ENCODE measurements at regions not wholly inside any gene's neighbourhood (a gene's known extent, or its start where the extent isn't known, plus 50 kb on each side); places are given as distances from the start of the nearest gene placed in this dataset.
"Not testable (repeated sequence)": the region's sequence is repeated elsewhere in the genome, so short reads cannot be mapped to it uniquely, and the experiment has no call there.

DNA sequence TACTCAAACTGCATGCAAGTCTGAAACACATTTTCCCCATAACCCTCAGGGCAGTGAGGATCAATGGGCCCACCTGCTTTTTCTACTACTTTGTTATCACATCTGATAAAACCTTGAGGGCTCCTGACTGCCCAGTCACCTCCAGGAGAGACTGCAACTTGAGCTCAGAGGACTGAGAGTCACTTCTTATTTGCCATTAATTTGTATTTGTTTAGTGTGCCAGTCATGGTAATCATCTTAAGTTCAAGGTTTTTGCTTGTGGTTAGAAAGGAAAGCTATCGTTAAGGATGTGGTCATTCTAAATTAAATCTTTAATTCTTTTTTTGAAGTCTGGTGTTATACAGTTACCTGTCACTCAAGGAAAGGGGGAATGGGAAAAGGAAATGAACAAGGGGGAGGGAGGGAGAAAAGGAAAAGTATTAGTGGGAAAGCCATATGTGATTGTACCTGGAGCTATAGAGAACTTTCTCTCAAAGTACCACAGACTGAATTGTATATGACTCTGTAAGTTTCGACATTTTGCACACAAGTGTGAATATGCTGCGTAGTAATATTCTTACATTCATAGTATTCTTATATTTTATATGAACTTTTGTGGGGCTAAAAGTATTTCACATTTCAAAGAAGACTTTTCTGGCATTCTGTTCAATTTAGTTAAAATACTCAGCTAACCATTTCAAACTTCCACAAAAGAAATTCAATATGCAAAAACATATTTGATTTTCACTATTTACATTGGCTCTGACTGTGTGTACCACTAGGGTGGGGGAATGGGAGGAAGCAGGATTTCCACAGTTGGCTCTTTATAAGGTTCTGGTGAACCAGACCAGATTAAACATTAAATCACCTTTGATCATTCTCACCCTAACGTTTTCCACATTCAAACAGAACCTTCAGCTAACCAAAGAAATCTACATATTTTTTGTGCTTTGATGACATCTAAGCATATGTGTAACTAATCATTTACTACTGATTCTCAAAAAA lies 166.5 kb upstream of the ATP11B start:
- DNase-seq (ENCODE audit: low spot score): no peak

GRCh38 chr3:182628531-182628930 lies 164.8 kb upstream of the ATP11B start:
- DNase-seq (ENCODE audit: low spot score): no peak

DNA sequence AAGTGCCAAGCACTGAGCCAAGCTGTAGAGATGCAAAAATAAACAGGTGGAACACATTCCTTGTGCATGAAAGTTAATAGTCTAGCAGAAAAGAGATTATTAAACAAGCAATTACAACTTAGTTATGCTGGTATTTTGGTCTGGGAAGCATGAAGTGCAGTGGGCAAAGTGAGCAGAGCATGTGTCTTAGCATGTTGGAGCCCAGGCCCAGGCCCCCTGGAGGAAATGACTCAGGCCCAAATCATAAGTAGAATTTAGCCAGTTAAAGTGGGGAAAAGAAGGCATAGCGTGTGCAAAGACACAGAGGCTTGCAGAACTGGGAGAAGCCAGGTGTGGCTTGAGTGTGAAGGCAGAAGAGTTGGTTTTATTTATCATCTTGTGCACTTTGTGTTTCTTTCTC lies 163.8 kb upstream of the ATP11B start:
- DNase-seq (ENCODE audit: low spot score): no peak

GRCh38 chr3:182631183-182632076 lies 161.9 kb upstream of the ATP11B start:
- no peak for DNase-seq (ENCODE audit: low spot score)

GRCh38 chr3:182632077-182632393 lies 161.3 kb upstream of the ATP11B start:
- DNase-seq (ENCODE audit: low spot score): no peak

DNA sequence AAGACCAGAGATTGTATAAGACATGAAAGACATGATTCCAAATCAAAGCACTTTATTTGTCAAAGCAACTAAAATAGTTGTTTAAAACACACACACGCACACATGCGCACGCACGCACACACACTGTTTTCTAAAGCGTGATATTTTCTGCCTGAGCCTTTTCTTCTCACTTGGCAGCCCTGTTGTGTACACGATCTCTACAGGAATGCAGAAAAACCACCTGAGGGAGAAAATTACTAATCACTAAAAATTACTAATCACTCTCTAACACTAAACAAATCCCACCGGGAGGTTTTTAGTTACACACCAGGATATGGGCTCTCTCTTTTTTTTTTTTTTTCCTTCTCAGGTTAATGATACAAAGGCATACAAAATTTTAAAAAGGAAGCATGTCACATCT lies 160.1 kb upstream of the ATP11B start:
- no peak for DNase-seq (ENCODE audit: low spot score)

DNA sequence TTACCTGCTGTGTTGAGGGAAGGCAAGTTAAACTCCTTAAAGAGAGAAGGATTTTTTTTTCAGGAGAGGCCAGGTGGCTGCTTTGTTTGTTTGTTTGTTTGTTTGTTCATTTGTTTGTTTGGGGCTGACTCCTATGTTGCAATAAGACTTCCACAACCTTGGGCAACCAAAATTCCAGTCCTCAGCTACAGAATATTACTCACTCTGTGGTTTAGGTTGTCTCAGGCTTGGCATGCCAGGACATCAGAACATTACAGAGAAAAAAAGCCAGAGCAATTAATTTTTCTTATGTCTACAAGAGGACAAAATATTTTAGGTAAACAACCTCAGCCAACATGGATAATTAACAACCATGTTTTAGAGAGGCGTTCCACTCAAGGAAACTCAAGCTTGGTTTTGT lies 156.7 kb upstream of the ATP11B start:
- DNase-seq (ENCODE audit: low spot score): no peak

DNA sequence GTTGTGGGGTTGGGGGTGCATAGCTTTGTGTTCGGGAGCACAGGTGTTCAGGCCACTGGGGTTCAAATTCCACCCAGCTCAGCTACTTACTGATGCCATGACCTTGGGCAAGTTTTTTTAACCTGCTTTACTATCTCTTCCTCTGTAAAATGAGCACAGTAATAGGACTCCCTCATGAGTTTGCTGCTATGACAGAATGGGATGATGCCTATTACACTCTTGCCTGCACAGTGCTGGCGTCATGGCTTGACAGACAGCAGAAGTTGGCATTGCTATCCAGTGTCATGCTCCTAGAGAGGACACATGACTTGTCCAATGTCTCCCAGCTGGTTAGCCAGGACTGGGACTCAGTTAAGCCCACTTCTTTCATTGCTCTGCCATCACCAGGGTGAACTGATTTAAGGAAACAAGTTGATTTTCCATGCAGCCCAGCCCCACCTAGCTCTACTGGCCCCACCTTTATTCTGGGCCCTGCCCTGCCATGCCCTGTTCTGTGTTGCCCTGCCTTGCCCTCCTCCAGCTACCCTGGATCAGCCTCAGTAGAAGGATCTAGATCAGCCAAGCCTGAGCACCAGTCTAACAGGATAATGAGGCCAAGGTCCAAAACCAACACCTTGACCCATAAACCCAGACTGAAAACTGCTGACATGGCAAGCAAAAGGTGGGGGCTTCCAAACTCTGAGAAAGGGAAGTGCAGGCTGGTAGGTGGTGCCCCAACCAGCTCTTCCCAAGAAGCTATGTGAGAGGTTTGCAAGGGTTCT lies 155.8 kb upstream of the ATP11B start:
- DNase-seq (ENCODE audit: low spot score): no peak

DNA sequence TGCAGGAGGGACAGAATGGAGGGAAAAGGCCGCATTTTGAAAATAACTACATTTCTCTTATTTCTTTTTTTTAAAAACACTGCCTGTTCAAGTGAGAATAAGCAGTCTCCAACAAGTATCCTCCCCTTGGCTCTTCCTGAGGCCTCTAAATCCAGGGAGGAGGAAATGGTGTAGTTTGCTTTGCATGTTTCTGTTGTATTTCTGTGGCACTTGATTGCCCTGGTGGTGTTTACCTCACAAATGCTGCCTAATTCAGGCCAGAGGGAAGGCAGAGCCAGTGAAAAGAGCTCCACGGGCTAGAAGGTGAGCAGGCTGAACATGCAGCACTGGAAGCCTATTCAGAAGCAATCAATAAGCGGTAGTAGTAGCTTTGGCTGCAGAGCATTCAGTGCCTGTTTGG lies 149.3 kb upstream of the ATP11B start:
- DNase-seq (ENCODE audit: low spot score): no peak

GRCh38 chr3:182644790-182645433 lies 148.4 kb upstream of the ATP11B start:
- DNase-seq (ENCODE audit: low spot score): no peak

GRCh38 chr3:182650568-182651128 lies 142.7 kb upstream of the ATP11B start:
- no peak for DNase-seq (ENCODE audit: low spot score)

- no peak for DNase-seq (ENCODE audit: low spot score)
Measured at GRCh38 chr3:182651461-182651860, 141.8 kb upstream of the ATP11B start.

- not testable (repeated sequence) for DNase-seq (ENCODE audit: low spot score)
Measured at GRCh38 chr3:182653065-182653464, 140.2 kb upstream of the ATP11B start.

DNA sequence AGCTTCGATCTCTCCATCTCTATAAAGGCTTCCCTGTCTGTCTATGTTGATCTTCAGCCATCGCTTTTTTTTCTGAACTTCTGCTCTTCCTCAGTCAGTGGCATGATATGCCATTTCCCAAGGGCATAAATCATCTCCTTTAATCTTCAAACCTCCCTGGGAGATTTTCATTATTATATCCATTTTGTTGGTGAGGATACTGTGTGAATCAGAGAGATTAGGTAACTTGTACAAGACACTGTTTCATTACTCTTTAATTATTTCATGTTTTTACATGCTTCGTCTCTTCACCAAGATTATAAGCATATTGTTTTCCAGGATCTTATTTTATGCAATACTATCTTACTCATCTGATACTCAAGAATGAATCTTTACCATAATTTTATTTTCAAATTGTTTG lies 124.8 kb upstream of the ATP11B start:
- no peak for DNase-seq (ENCODE audit: low spot score)

- DNase-seq (ENCODE audit: low spot score): no peak
Measured at GRCh38 chr3:182668974-182669373, 124.3 kb upstream of the ATP11B start.

DNA sequence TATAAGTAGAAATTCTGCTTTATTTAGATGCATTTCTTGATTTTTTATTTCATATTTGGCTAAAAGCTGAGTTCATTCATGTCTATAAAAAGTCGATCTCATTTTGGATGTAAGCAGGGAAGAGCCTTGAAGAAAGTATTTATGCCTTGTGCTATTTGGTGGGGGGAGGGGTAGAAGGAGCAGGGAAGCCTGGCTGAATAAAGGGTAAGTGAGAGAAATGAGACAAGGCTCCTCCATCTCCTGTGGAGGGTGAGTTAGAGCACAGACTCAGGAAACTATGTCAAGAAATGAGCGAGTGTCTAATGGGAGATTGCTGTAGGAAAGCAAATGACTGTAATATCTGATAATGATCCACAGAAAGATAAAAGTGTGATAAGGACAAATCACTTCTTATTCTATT lies 121.8 kb upstream of the ATP11B start:
- no peak for DNase-seq (ENCODE audit: low spot score)

DNA sequence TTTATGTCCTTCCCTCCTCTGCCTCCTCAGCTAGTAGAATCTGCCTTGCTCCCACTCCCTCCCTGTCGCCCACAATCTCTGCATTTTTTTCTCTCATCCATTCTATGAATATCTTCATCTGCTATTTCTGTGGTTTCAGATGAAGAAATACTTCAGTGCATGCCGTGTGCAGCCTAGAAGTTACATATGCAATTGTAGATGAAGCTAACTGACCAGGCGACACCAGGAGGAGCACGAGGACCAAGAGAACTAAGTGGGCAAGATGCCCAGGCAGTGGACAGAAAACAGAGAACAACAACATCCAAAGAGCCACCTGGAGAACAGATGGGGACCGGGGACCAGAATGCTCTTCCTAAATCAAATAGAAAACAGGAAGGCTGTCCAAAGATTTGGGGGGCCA lies 121.4 kb upstream of the ATP11B start:
- DNase-seq (ENCODE audit: low spot score): no peak

- no peak for DNase-seq (ENCODE audit: low spot score)
Measured at GRCh38 chr3:182673336-182673735, 120.0 kb upstream of the ATP11B start.

DNA sequence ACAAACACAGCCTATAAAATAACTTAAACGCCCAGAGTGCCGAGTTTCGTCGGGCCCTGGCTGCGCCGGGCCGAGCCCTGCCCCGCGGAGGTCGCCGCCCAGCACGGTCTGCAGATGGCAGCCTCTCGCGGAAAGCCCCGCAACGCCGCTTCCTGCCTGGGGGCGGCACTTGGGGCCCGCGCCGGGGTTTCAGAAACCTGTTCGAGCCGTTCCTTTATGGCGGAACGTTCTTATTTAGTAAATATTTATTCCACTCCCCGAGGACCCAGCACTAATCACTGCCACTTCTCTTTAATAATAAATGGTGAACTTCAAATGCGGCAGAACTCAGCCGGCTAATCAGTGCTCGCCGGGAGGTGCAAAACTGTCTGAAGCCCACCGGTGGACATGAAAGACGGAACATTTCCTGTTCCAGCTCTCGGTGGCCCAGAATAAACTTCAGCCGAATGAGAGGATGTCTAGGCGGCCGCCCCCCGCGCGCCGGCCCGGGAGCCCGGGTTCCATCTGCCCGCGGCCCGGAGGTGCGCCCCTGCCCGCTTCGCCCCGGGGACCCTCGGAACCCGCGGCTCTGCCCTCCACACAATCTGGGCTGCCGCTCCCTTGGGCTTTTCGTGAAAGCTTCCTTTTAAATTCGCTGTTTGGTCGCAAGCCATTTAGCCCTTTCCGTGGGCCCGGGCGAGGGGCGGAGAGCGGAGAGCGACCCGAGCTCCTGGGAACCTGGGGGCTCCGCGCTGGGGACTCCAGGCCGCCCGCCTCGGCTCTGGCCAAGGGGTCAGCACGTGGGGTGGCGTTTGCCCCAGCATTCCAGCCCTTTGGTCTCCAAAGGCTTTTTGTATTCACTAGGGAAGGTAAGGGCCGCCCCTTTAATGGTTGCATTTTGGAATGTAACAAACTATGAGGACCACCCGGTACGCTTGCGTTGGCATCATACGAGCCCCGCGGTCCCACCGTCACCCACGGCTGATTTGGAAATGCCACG lies 110.8 kb upstream of the ATP11B start:
- no peak for DNase-seq (ENCODE audit: low spot score)

- peak; percentile 41 for DNase-seq (ENCODE audit: low spot score)
Measured at GRCh38 chr3:182683453-182683852, 109.9 kb upstream of the ATP11B start.

All from hematopoietic multipotent progenitor cell treated with erythropoietin and hydrocortisone succinate and interleukin-3 and kit ligand, for 17 days (in vitro differentiated cells).